ENCODE measurements at regions not wholly inside any gene's neighbourhood (a gene's known extent, or its start where the extent isn't known, plus 50 kb on each side); places are given as distances from the start of the nearest gene placed in this dataset.

DNA sequence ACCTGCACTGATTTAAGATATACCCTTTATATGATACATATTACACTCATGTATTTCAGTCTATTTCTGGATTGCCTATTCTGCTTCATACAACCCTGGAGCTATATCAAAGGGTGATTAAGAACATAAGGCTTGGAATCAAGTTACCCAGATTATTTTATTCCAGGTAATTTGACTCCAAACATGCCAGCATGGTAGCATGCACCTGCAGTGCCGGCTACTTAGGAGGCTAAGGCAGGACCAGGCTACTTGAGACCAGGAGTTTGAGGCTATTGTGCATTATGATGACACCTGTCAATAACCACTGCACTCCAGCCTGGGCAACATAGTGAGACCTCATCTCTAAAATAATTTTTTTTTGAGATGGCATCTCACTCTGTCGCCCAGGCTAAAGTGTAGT lies 50.4 kb upstream of the NEO1 start:
- DNase-seq (ENCODE audit: missing footprints): no peak
- ATAC-seq: no peak
- intact Hi-C loops (cut with DNase I): no loop called here

DNA sequence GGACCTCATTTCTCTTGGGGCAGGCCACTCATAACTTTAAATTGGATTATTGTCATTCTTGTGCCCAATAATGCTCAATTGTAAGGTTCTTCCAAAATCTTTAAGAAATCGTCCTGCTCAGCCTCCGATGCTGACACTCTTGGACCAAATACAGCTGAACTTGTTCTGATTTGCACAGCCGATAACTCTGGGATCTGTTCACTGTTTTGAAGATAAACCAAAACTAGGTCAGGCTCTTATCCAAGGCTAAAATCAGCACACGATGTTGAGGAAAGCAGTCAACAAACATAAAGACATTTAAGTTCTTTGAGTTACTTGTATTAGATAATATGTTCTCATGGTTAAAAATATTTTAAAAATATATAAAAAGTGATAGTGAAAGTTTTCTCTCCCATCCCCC lies 52.0 kb upstream of the NEO1 start:
- intact Hi-C loops (cut with DNase I): no loop called here
- ATAC-seq (no peak), DNase-seq (ENCODE audit: missing footprints) (no peak)

DNA sequence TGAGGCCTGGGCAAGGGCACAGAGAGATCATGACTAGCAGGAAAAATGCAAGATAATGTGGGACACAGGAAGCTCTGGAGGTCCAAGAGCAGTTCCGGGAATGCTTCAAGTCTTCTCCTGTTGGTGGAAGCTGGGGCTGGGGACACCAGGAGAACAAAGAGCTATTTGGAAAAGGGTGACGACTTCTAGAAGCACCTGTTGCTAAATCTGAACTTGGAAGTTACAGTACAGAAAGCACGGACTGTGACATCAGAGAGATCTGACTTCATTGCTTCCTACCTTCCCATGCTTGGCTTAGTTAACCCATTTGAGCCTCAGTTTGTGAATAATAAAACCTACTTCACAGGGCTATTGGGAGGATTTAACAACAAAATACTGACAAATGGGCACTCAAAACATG lies 52.7 kb upstream of the NEO1 start:
- intact Hi-C loops (cut with DNase I): no loop called here
- ATAC-seq (no peak), DNase-seq (ENCODE audit: missing footprints) (no peak)

DNA sequence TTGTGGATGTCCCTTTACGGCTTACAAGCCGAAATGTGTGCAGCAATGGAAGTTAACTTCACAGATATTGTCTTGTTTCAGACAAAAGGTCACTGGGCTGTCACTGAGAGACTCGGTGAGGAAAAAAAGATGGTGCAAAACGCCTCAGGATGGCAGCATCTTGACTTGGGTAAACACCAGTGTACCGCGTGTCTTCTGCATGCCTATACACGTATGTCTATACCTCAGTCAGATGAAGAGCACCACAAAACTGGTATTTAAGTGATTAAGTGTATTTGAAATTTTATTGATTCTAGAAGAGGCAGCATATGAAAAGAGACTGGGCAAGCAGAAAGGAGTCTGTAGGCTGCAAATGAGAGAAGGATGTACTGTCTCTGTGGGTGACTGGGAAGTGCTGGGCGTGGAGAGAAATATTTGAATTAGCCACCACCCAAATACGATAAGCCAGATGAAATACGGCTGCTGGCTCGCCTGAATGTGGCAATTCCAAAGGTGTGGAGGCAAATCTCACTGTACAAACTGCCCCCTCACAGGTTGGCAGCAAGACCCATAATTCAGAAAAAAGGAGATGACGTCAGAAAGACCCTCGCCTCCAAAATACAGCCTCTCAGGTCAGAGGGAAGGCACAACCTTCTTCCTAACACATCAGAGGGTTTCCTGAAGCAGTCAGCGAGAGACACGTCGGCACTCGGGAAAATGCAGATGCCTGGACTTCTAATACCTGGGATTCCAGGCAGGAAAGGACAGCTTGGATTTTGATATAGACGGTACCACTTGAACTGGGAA lies 53.4 kb upstream of the NEO1 start:
- intact Hi-C loops (cut with DNase I): no loop called here
- ATAC-seq (no peak), DNase-seq (ENCODE audit: missing footprints) (no peak)

DNA sequence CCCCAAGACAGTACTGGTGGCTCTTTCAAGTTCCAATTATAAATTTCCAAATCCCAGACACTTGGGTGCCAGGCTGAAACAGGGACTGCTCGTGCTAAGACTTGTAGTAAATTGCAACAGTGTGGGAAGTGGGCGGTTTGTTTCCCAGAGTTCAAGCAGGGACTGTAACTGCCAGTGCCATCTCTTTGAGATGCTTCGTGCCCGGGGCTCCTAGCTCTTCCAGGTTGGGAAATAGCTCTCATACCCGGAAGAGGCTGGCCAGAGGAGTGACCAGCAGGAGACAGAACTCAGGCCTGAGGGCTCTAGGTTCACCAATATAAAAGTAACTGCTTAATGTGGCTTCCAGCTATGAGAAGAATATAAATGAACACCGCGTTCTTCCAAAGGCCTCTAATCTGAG lies 54.0 kb upstream of the NEO1 start:
- intact Hi-C loops (cut with DNase I): no loop called here
- no peak for ATAC-seq
- DNase-seq (ENCODE audit: missing footprints): no peak

DNA sequence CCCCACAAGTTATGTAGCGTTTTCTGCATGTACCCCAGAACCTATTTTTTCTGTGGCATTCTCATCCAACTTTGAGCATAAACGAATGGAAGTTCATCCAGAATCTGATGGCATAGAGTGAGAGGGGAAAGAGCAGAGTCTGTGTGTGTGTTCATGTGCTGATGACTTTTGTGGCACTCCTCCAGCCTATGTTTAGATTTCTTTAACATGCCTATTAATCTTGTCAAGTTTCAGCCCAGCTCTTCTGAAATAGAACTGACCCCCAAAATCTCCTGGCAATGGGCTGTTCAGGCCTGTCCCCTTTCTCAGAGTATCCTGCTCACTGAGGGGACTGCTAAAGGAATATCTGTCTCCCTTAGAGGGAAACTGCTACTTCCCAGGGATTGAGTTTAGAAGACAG lies 56.4 kb upstream of the NEO1 start:
- intact Hi-C loops (cut with DNase I): no loop called here
- DNase-seq (ENCODE audit: missing footprints) (no peak), ATAC-seq (no peak)

DNA sequence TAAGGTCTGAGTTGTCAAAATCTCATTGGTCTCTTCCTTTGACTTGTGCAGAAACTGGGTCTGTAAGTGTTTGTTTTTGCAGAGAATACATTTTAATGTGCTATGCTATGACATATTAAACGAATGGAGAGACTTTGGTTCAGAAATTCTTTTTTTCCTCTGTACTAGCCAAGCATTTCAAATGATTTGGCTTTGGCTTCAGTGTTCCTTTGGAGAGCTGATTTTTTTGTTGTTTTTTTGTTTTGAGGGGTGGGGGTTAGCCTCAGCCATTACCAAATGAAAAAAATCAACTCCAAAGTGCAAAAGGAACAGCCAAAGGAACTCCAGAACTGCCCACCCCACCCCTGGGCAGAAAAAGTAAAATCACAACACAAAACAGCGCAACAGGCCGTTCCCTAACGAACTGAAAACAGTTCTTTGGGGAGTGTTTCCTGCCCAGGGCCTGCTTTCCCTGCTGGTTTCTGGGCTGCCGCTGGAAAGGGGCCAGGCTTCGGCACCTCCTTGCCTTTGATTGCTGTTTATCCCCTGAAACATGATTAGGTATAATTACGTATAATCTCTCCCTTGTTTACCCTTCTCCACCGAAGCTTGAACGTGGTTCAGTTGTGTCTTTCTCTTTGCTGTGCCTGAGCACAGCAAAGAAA lies 57.6 kb upstream of the NEO1 start:
- intact Hi-C loops (cut with DNase I): no loop called here
- peak; percentile 29 for ATAC-seq
- DNase-seq (ENCODE audit: missing footprints): no peak

DNA sequence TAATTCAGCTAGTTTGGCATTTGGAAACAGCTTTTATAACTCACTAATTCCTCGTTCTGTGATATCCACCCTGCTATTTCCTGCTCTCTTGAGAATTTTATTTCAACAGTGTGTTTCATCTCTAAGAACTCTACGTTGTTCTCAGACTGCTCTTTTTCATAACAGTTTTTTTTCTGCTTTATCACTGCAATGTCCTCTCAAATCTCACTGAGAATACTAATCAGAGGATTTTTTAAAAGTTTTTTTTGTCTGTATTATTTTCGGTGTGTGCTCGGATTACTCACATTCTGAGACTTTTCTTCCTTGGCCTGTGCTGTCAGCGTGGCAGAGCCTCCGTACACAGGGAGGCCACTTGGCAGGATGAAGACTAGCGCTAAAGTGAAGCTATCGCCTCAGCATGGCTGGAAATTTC lies 59.4 kb upstream of the NEO1 start:
- ATAC-seq (peak; percentile 69), DNase-seq (ENCODE audit: missing footprints) (no peak)
- intact Hi-C loops (cut with DNase I): no loop called here

DNA sequence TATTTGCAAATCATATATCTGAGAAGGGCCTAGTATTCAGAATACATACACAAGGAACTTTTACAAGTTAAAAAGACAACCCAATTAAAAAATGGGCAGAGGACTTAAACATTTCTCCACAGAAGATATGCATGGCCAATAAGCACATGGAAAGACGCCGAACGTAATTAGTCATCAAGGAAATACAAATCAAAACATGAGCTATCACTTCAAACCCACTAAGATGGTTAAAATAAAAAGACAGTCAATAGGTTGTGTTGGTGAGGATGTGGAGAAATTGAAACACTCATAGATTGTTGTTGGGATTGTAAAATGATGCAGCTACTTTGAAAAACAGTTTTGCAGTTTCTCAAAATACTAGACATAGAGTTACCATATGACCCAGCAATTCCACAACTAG lies 61.2 kb upstream of the NEO1 start:
- intact Hi-C loops (cut with DNase I): no loop called here
- ATAC-seq (no peak), DNase-seq (ENCODE audit: missing footprints) (no peak)

DNA sequence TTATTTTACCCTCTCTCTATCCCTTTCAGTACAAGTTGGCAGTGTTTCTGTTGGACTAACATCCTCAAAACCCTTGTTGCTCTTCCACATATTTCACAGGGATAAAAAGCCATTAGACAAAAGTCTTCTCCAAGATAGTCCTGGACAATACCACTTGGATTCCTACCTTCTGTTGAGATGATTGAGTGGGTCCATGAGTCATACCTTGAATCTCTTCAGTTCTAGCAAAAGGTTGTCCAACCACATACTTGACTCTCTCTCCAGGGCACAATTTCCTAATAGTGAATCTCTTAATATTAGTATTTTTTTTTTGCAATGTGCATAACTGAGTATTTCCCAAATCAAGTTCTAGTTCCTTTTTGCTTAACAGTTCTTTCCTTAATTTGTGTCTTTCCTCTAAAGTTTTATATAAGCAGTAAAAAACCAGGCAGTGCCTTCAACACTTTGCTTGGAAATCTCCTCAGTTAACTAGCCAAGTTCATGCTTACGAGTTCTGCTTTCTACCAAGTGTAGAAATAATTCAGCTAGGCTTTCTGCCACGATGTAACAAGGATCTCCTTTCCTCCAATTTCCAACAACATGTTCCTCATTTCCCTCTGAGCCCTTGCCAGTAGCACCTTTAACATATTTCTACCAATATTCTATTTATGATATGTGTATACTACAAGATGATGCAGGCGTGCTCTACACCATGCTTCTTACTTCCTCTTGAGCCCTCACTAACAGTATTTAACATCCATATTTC lies 68.3 kb upstream of the NEO1 start:
- DNase-seq (ENCODE audit: missing footprints): no peak
- ATAC-seq: no peak
- intact Hi-C loops (cut with DNase I): no loop called here

DNA sequence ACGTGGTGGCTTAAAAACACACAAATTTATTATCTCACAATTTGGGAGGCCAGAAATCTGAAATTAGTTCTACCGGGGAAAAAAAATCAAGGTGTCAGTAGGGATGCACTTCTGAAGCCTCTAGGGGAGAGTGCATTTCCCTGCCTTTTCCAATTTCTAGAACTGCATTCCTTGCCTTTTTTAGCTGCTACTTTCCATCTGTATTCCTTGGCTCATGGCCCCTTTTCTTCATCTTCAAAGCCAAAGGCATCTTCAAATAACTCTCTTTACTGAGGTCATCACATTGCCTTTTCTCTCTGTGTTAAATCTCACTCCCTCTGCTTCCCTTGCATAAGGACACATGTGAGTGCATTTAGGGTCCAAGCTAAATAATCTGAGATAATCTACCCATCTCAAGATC lies 69.5 kb upstream of the NEO1 start:
- DNase-seq (ENCODE audit: missing footprints): no peak
- no peak for ATAC-seq
- intact Hi-C loops (cut with DNase I): no loop called here

DNA sequence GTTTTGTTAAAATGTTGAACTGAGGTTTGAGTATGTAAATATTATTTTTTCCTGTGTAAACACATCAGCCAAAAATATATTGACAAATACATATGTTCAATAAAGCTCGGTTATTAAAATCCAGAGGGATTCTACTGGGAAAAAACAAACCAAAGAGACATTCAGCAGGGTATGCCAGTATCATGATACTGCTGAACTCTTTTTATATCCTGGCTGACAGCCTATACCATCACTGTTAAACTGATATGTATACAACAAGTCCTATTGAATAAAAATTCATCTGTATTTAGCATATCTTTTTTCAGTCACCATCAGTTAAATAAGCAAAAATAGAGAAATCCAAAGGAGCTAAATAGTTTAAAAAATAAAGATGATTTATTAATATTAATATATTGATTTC lies 71.6 kb upstream of the NEO1 start:
- intact Hi-C loops (cut with DNase I): no loop called here
- DNase-seq (ENCODE audit: missing footprints) (no peak), ATAC-seq (no peak)

DNA sequence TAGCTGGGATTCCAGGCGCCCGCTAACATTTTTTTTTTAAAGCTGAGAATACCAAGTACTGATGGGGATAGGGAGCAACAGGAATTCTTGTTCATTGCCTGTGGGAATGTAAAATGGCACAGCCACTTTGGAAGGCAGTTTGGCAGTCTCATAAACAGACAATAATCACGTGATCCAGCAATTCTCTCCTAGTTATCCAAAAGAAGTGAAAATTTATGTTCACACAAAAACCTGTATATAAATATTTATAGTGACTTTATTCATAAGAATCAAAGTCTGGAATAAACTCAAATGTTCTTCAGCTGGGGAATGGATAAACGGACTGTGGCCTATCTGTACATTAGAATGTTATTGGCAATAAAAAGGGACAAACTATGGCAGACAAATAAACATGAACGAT lies 72.5 kb upstream of the NEO1 start:
- intact Hi-C loops (cut with DNase I): no loop called here
- DNase-seq (ENCODE audit: missing footprints): no peak
- no peak for ATAC-seq

DNA sequence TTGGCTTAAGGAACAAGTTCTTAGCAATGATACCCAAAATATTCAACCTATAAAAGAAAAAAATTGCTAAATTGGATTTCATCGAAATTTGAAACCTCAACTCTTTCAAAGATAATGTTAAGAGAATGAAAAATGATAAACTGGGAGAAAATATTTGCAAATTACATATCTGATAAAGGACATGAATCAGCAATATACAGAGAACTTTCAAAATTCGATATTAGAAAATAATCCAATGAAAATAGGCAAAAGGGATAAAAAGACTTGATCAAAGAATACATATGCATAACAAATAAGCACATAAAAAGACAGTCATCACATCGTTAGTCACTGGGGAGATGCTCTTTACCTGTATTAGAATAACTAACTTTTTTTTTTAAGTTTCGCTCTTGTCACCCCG lies 73.0 kb upstream of the NEO1 start:
- DNase-seq (ENCODE audit: missing footprints): no peak
- intact Hi-C loops (cut with DNase I): no loop called here

DNA sequence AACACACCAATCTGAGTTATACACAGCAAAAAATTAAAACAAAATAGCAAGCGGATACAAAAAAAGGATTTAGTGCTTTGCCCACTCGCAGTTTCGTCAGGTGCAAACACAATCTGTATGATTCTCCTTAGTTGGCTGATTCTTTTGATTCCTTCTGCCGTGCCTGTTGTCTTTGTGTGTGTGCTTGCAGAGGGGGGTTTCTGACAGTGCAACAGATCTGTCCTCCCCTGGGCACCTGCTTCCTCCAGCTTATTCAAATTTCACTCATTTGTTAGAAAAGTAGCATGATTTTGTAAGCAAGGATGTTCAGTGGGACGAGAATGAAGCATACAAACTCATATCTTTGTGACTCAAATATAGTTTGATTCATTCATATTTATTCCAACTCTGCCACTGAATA lies 74.0 kb upstream of the NEO1 start:
- intact Hi-C loops (cut with DNase I): no loop called here
- no peak for DNase-seq (ENCODE audit: missing footprints)
- no peak for ATAC-seq

More for the DNA sequence above, 73.0 kb upstream of the NEO1 start:
- ATAC-seq: no peak

DNA sequence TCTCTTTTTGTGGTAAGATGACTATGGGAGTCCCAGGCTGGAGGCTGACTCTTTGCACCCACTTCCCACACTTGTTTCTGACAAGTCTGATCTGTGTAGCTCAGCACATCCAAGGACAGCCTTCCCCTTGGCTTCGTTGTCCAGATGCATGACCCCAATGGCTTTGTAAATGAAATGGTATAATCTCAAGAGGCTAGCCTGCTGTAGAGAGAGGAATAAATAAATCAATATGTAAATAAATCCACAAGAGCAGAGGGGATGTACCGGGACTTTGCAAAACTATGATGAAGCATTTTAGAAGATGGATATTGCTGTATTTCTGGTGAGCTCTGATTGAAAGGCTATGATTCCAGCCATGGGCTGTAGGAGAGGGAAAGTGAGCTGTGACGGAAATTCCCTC lies 79.9 kb upstream of the NEO1 start:
- ATAC-seq: no peak
- no peak for DNase-seq (ENCODE audit: missing footprints)
- intact Hi-C loops (cut with DNase I): no loop called here

DNA sequence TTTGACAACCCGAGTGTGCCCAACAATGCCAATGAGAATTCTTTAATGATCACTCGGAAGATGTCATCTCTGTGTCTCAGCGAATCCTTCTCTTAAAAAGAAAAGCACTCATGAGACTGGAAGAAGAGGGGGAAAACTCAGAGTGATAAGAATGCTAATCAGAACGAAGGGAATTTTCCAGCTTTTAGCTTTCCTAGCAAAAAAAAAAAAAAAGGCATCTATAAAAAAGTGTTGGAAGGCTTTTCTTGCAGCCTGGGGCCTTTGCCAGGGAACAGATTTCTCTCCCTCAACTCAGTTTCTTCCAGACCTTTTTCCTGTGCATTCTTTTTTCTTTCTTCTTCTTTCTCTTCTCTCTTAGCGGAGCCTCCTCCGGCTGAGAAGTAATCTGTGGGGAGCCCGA lies 80.5 kb upstream of the NEO1 start:
- intact Hi-C loops (cut with DNase I): no loop called here
- DNase-seq (ENCODE audit: missing footprints) (no peak), ATAC-seq (no peak)

DNA sequence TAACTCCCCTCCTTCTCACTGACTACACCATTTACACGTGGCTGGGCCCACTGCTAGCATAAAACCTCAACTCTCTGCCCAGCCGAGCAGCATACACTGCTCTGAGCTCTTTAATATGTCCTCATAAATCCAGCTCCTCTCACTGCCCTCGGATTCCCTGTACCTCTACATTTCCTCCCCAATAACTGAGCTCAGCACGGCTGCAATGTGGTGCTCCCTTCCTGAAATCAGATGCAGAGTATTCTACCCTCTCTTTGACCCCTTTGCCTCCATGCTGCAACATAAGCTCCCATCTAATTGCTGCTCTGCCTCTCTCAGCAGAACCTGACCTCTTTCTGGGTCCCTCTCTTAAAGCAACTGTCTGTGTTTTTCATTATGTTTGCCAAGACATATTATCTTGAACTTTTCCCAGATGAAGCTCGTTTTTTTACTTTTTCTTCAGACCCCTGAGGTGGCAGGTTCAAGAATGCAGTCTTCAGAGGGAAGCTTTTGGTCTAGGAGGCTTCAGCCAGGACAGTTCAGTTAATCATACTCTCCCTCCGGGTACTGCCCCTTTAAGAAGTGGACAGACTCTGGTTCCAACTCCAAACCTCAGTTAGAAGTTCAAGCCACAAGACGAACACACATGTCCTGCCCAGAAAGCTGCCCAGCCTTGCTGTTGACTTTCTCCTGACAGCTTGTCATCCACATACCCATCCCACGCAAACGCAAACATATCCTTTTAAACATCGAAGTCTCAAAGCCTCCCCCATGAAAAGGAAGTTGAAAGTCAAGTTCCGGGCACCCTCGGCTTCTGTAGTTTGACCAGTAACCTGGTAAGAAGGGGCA lies 81.1 kb upstream of the NEO1 start:
- ATAC-seq (peak; percentile 50), DNase-seq (ENCODE audit: missing footprints) (no peak)
- intact Hi-C loops (cut with DNase I): no loop called here

DNA sequence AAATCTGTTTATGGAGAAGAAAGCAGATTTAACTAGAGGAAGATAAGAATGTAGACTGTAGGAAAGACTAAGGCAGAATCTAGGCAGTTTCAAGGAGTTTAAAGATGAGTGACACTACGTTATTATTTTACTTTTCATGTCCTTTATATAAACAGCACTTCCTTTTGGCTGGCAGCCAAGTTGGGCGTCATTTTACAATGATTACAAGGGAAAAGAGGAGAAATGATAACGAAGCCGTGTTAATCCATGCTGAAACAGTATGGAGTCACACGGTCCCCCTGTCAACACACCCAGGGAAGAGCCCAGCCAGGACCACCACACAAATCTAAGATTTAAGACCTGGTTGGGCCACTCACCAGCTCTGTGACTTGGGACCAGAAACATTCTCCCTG lies 83.7 kb upstream of the NEO1 start:
- no peak for ATAC-seq
- intact Hi-C loops (cut with DNase I): no loop called here
- DNase-seq (ENCODE audit: missing footprints): no peak
